Endothelial cell (in vitro differentiated cells): ENCODE measurements at regions not wholly inside any gene's neighbourhood (a gene's known extent, or its start where the extent isn't known, plus 50 kb on each side); places are given as distances from the start of the nearest gene placed in this dataset.

Experiments used
- DNase-seq: peaks from one replicate; pipeline ENCODE4 v3.0.0; 2021; ENCODE audit warnings: low spot score
- H3K27ac Mint-ChIP-seq: one replicate; pipeline ENCODE4 v1.8.0; 2021; ENCODE audit warnings: mixed read lengths, inconsistent platforms; ENCODE audit not compliant: unreplicated experiment
- H3K27me3 Mint-ChIP-seq: one replicate; pipeline ENCODE4 v1.8.0; 2021; ENCODE audit warnings: mild to moderate bottlenecking, moderate library complexity, mixed read lengths, inconsistent platforms; ENCODE audit not compliant: unreplicated experiment
- H3K36me3 Mint-ChIP-seq: one replicate; pipeline ENCODE4 v1.8.0; 2021; ENCODE audit warnings: mild to moderate bottlenecking, low read depth, mixed read lengths, inconsistent platforms; ENCODE audit not compliant: unreplicated experiment
- H3K4me1 Mint-ChIP-seq: one replicate; pipeline ENCODE4 v1.8.0; 2021; ENCODE audit warnings: mild to moderate bottlenecking, mixed read lengths, inconsistent platforms; ENCODE audit not compliant: unreplicated experiment
- H3K4me3 Mint-ChIP-seq: one replicate; pipeline ENCODE4 v1.8.0; 2021; ENCODE audit warnings: mild to moderate bottlenecking, mixed read lengths, inconsistent platforms; ENCODE audit not compliant: unreplicated experiment
- H3K9me3 Mint-ChIP-seq: one replicate; pipeline ENCODE4 v1.8.0; 2021; ENCODE audit warnings: mixed read lengths, inconsistent platforms; ENCODE audit not compliant: unreplicated experiment
- CTCF ChIP-seq: fragments of 200-600 bp; sonication (generic); IDR thresholded peaks from one replicate; pipeline ENCODE4 v1.5.0; 2021; ENCODE audit warnings: antibody characterized with exemption; ENCODE audit not compliant: unreplicated experiment

- H3K4me1 Mint-ChIP-seq = no peaks in the 10 kb centered on the region
- no peak overlapping the region for H3K27ac Mint-ChIP-seq
- no peaks in the 10 kb centered on the region for H3K36me3 Mint-ChIP-seq
- DNase-seq = no peak
- no peaks in the 10 kb centered on the region for H3K9me3 Mint-ChIP-seq
- TF ChIP-seq CTCF = no peak
- no peaks in the 10 kb centered on the region for H3K27me3 Mint-ChIP-seq
- no peak overlapping the region for H3K4me3 Mint-ChIP-seq
Measured at GRCh38 chrX:98637451-98637850, 1753.7 kb downstream of the RPA4 start.

- H3K27me3 Mint-ChIP-seq = no peaks in the 10 kb centered on the region
- H3K4me1 Mint-ChIP-seq = peaks cover 2% of the 10 kb centered on the region
- no peak overlapping the region for H3K4me3 Mint-ChIP-seq
- TF ChIP-seq CTCF = no peak
- no peak for DNase-seq
- no peaks in the 10 kb centered on the region for H3K36me3 Mint-ChIP-seq
- H3K27ac Mint-ChIP-seq = no peak overlapping the region
- no peaks in the 10 kb centered on the region for H3K9me3 Mint-ChIP-seq
Measured at GRCh38 chrX:98646351-98646750, 1762.6 kb downstream of the RPA4 start.

- Mint-ChIP-seq H3K27me3 (no peaks in the 10 kb centered on the region), H3K9me3 (no peaks in the 10 kb centered on the region), H3K27ac (no peak overlapping the region), H3K4me3 (no peak overlapping the region), H3K4me1 (peaks cover 6% of the 10 kb centered on the region), H3K36me3 (no peaks in the 10 kb centered on the region)
- DNase-seq = no peak
- no peak for TF ChIP-seq CTCF
Measured at GRCh38 chrX:98654565-98654964, 1755.5 kb downstream of the PCDH19 start.
